ENCODE measurements at regions not wholly inside any gene's neighbourhood (a gene's known extent, or its start where the extent isn't known, plus 50 kb on each side); places are given as distances from the start of the nearest gene placed in this dataset.

DNA sequence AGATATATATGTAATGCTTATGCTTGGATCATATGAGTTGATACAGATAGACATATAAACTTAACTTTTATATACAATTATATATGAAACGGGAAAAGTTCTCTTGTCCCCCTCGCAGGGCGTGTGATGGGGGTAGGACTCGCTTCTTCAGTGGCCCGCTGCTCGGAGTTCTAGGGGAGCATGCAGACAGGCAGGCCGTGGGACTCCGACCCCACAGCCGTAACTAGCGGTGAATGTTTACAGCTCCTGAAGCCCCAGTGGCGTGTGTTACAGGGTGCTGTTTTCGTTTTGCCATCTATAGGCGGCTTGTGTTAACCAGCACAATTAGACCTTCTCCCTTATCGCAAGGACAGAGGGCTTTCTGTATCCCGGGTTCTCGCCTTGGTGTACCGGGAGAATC is 1899.8 kb downstream of the PCDH9 start:
- Histone ChIP-seq H2AFZ (replicated peaks; ENCODE audit: low read length, poor library complexity) (no peak overlapping the region), H4K8ac (ENCODE audit: low read depth in 2 of 2, low read length in 2 of 2) (no peak overlapping the region), H2BK120ac (ENCODE audit: low read depth, low read length) (no peak overlapping the region), H3K14ac (replicated peaks; ENCODE audit: low read depth, low read length) (no peak overlapping the region), H3K27me3 (ENCODE audit: control insufficient read depth, insufficient read depth, low read length) (no peaks in the 10 kb centered on the region), H2BK20ac (ENCODE audit: low read depth, low read length) (no peak overlapping the region), H2BK5ac (ENCODE audit: low read depth, low read length, poor library complexity, severe bottlenecking) (no peak overlapping the region), H2AK9ac (replicated peaks; ENCODE audit: low read depth, low read length, poor library complexity) (no peak overlapping the region), H3K4me3 (ENCODE audit: insufficient read depth, low read depth, low read length) (no peak overlapping the region), H3K27ac (ENCODE audit: insufficient read depth, low read length) (no peak overlapping the region), H2BK15ac (ENCODE audit: low read depth, low read length) (no peak overlapping the region), H4K5ac (ENCODE audit: low read depth, low read length) (no peak overlapping the region), H3K4me1 (ENCODE audit: control insufficient read depth, insufficient read depth, low read length) (no peaks in the 10 kb centered on the region), H3K18ac (ENCODE audit: low read depth, low read length) (no peak overlapping the region), H3K23ac (ENCODE audit: low read depth, low read length) (no peak overlapping the region), H3K4me2 (ENCODE audit: low read depth, low read length) (no peak overlapping the region), H3K36me3 (ENCODE audit: control insufficient read depth, insufficient read depth, low read length) (no peaks in the 10 kb centered on the region), H4K20me1 (ENCODE audit: insufficient read depth, low read length) (no peaks in the 10 kb centered on the region), H2AK5ac (ENCODE audit: low read depth, low read length) (no peak overlapping the region), H3K9me3 (ENCODE audit: control insufficient read depth, insufficient read depth, low read length) (no peaks in the 10 kb centered on the region), H3K9me1 (ENCODE audit: insufficient read depth, low read length) (no peaks in the 10 kb centered on the region), H3K79me1 (ENCODE audit: low read depth in 1 of 2, low read length in 2 of 2) (no peaks in the 10 kb centered on the region), H3K56ac (ENCODE audit: extremely low read depth, insufficient read depth, low read length) (no peak overlapping the region), H3K4ac (ENCODE audit: low read depth, low read length) (no peak overlapping the region), H3K9ac (ENCODE audit: low read depth, low read length) (no peak overlapping the region), H4K91ac (ENCODE audit: insufficient read depth, low read depth, low read length) (no peak overlapping the region)
- in situ Hi-C loops (cut with MboI; ENCODE audit: low sequenced_read_pairs), result no loop called here
- DNase-seq, result no peak
- POLR2A ChIA-PET (ENCODE audit: unreplicated experiment), result no interaction called here
- ATAC-seq (ENCODE audit: low read depth), result no peak
- TF ChIP-seq, protein P1, sequence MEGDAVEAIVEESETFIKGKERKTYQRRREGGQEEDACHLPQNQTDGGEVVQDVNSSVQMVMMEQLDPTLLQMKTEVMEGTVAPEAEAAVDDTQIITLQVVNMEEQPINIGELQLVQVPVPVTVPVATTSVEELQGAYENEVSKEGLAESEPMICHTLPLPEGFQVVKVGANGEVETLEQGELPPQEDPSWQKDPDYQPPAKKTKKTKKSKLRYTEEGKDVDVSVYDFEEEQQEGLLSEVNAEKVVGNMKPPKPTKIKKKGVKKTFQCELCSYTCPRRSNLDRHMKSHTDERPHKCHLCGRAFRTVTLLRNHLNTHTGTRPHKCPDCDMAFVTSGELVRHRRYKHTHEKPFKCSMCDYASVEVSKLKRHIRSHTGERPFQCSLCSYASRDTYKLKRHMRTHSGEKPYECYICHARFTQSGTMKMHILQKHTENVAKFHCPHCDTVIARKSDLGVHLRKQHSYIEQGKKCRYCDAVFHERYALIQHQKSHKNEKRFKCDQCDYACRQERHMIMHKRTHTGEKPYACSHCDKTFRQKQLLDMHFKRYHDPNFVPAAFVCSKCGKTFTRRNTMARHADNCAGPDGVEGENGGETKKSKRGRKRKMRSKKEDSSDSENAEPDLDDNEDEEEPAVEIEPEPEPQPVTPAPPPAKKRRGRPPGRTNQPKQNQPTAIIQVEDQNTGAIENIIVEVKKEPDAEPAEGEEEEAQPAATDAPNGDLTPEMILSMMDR (conservative IDR thresholded peaks at IDR 0.05; ENCODE audit: low read depth, low read length), result no peak
- no peak for TF ChIP-seq NFE2L2 (IDR thresholded peaks at IDR 0.05; ENCODE audit: low read depth, low read length)
- TF ChIP-seq, protein P2, sequence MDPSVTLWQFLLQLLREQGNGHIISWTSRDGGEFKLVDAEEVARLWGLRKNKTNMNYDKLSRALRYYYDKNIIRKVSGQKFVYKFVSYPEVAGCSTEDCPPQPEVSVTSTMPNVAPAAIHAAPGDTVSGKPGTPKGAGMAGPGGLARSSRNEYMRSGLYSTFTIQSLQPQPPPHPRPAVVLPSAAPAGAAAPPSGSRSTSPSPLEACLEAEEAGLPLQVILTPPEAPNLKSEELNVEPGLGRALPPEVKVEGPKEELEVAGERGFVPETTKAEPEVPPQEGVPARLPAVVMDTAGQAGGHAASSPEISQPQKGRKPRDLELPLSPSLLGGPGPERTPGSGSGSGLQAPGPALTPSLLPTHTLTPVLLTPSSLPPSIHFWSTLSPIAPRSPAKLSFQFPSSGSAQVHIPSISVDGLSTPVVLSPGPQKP (IDR thresholded peaks at IDR 0.05; ENCODE audit: borderline replicate concordance, low read depth, low read length), result no peak
- TF ChIP-seq USF2 (IDR thresholded peaks at IDR 0.05; ENCODE audit: low read depth, low read length), result no peak
- no peak for TF ChIP-seq MAFK (IDR thresholded peaks at IDR 0.05; ENCODE audit: low read depth, low read length)
- no peak for TF ChIP-seq MAZ (IDR thresholded peaks at IDR 0.05; ENCODE audit: borderline replicate concordance, low read depth, low read length)
- no peak for TF ChIP-seq BHLHE40 (IDR thresholded peaks at IDR 0.05; ENCODE audit: low read depth, low read length)
- TF ChIP-seq RFX5 (IDR thresholded peaks at IDR 0.05; ENCODE audit: low read depth, low read length), result no peak
- no peak for TF ChIP-seq SMC3 (IDR thresholded peaks at IDR 0.05; ENCODE audit: low read depth, low read length)
- no peak for TF ChIP-seq MXI1 (IDR thresholded peaks at IDR 0.05; ENCODE audit: borderline replicate concordance, low read depth, low read length)
- no peak for TF ChIP-seq FOS (IDR thresholded peaks at IDR 0.05; ENCODE audit: low read depth, low read length)
- TF ChIP-seq POLR2A (IDR thresholded peaks at IDR 0.05; ENCODE audit: low read depth, low read length), result no peak
- TF ChIP-seq CEBPB (IDR thresholded peaks at IDR 0.05; ENCODE audit: low read depth, low read length), result no peak
- TF ChIP-seq RAD21 (IDR thresholded peaks at IDR 0.05; ENCODE audit: low read length), result no peak
- TF ChIP-seq CHD1 (IDR thresholded peaks at IDR 0.05; ENCODE audit: low read depth, low read length), result no peak
- TF ChIP-seq RCOR1 (IDR thresholded peaks at IDR 0.05; ENCODE audit: insufficient replicate concordance, low read length), result no peak
- dilution Hi-C loops (cut with HindIII; ENCODE audit: low sequenced_read_pairs, unreplicated experiment), result no loop called here
- no TSS peak for BruUV-seq (replicated peaks)
- intact Hi-C loops (cut with micrococcal nuclease), result no loop called here
- WGBS, 2 experiments (ENCODE audit: extremely low coverage in 2 of 2, insufficient read length in 1 of 2), result no CpG with 5 or more reads among the region's 17 CpGs
- CTCF ChIA-PET, result no interaction called here
